Prostate gland (tissue), 2 donors: ENCODE measurements at regions not wholly inside any gene's neighbourhood (a gene's known extent, or its start where the extent isn't known, plus 50 kb on each side); places are given as distances from the start of the nearest gene placed in this dataset.

Experiments used
- DNase-seq: peaks from one replicate; pipeline ENCODE4 v3.0.0-alpha.2; 2019; ENCODE audit warnings: low spot score
- H3K27ac ChIP-seq, 2 donors: fragments of 200-600 bp; sonication (generic); 2 replicates each; pipeline ENCODE4 v1.5.1; 2017 to 2019
- H3K27me3 ChIP-seq: fragments of 200-600 bp; sonication (generic); replicated peaks from 2 replicates; pipeline ENCODE4 v1.5.1; 2019; ENCODE audit not compliant: insufficient read depth
- H3K36me3 ChIP-seq, 2 donors: fragments of 200-600 bp; sonication (generic); 1 replicate in 1 of 2; 2 replicates in 1 of 2; pipeline versions ENCODE4 v1.5.1 to v1.8.1; 2017 to 2019
- H3K4me1 ChIP-seq: fragments of 200-600 bp; sonication (generic); replicated peaks from 2 replicates; pipeline ENCODE4 v1.5.1; 2019
- H3K4me3 ChIP-seq, 2 donors: fragments of 200-600 bp; sonication (generic); 2 replicates each; pipeline ENCODE4 v1.5.1; 2017 to 2019
- H3K9me3 ChIP-seq: fragments of 200-600 bp; sonication (generic); 2 replicates; pipeline ENCODE4 v1.5.1; 2017
- POLR2A ChIP-seq: fragments of 450-650 bp; IDR thresholded peaks from one replicate; pipeline ENCODE4 v1.6.1; 2016; ENCODE audit warnings: antibody characterized with exemption, mild to moderate bottlenecking
- POLR2AphosphoS5 ChIP-seq: sonication (generic); formaldehyde crosslinking; IDR thresholded peaks from one replicate; pipeline ENCODE4 v1.6.1; 2017; ENCODE audit warnings: antibody characterized with exemption
- WGBS: methylation state at CpG from one replicate; pipeline ENCODE4 v1.1.5; 2018; 5-methylcytosine and 5-hydroxymethylcytosine counted together
- intact Hi-C: fragments of 100-400 bp; cut with DNase I; formaldehyde crosslinking; loops from one replicate; pipeline ENCODE4 v1.14.2; 2022
- TF ChIP-seq, protein P1 (sequence below), 4 experiments: fragments of 200-600 bp in 2 of 4; fragments of 450-650 bp in 2 of 4; sonication (generic) in 2 of 4; IDR thresholded peaks; 1 replicate in 3 of 4; 2 replicates in 1 of 4; pipeline ENCODE4 v1.5.1; 2016 to 2019; ENCODE audit warnings: antibody characterized with exemption in 4 of 4, mild to moderate bottlenecking in 2 of 4, moderate library complexity in 2 of 4

DNA sequence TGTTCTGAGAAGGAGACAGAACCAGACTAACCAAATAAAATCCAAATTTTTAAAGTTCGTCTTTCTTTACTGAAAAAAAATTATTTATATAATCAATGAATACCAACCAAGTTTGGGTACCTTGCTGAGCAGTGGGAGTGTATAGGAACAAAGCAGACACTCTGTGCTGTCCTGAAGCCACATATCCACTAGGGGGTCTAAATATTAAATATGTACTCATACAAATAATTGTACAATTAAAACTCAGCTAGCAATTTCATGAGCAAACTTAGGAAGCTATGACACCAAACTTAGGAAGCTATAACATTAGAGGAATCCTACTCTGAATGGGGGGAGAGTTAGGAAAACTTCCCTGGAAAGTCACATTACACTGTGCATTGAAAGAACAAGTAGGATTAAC, 582.0 kb upstream of the EPHA5 start:
- Histone ChIP-seq H3K4me1 (no peaks in the 10 kb centered on the region), H3K9me3 (no peaks in the 10 kb centered on the region), H3K27me3 (no peaks in the 10 kb centered on the region), H3K4me3 (no peak overlapping the region), H3K36me3 (no peaks in the 10 kb centered on the region), H3K27ac (no peak overlapping the region)
- 87% methylated on average over 1 of the region's 1 CpG for WGBS
- intact Hi-C loops: no loop called here
- DNase-seq: no peak
- TF ChIP-seq, protein P1, sequence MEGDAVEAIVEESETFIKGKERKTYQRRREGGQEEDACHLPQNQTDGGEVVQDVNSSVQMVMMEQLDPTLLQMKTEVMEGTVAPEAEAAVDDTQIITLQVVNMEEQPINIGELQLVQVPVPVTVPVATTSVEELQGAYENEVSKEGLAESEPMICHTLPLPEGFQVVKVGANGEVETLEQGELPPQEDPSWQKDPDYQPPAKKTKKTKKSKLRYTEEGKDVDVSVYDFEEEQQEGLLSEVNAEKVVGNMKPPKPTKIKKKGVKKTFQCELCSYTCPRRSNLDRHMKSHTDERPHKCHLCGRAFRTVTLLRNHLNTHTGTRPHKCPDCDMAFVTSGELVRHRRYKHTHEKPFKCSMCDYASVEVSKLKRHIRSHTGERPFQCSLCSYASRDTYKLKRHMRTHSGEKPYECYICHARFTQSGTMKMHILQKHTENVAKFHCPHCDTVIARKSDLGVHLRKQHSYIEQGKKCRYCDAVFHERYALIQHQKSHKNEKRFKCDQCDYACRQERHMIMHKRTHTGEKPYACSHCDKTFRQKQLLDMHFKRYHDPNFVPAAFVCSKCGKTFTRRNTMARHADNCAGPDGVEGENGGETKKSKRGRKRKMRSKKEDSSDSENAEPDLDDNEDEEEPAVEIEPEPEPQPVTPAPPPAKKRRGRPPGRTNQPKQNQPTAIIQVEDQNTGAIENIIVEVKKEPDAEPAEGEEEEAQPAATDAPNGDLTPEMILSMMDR (IDR thresholded peaks at IDR 0.05): no peak
- TF ChIP-seq POLR2AphosphoS5 (no peak), POLR2A (no peak)

DNA sequence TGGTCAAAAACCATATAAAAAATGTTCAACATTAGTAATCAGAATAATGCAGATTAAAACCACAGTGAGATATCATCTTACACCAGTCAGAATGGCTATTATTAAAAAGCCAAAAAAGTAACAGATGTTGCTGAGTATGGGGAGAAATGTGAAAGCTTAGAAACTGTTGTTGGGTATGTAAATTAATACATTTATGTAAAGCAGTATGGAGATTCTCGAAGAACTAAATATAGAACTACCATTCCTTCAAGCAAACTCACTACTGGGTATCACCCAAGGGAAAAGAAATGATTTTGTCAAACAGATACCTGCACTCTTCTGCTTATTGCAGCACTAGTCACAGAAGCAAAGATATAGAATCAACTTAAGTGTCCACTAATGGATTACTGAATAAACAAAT, 576.4 kb upstream of the EPHA5 start:
- intact Hi-C loops: no loop called here
- DNase-seq: no peak
- 0% methylated on average over 1 of the region's 1 CpG for WGBS
- TF ChIP-seq, protein P1 (IDR thresholded peaks at IDR 0.05): no peak
- TF ChIP-seq POLR2A (no peak), POLR2AphosphoS5 (no peak)
- no peaks in the 10 kb centered on the region for H3K36me3 ChIP-seq
- no peaks in the 10 kb centered on the region for H3K9me3 ChIP-seq
- H3K4me3 ChIP-seq: no peak overlapping the region
- no peaks in the 10 kb centered on the region for H3K27me3 ChIP-seq
- H3K27ac ChIP-seq: no peak overlapping the region
- no peaks in the 10 kb centered on the region for H3K4me1 ChIP-seq

DNA sequence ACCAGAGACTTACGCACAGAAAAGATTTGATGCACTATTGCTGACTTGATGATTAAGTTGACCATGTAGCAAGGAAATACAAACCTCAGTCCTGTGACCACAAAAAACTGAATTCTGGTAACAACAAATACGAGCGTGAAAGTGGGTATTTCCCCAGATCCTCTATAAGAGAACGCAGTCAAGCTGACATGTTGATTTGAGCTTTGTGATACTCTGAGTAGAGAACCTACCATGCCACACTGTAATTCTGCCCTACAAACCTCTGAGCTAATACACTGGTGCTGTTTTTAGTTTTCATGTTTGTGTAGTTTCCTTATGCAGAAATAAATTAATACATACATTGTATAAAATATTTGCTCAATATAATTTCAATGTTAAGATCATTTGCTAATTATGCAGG, 565.6 kb upstream of the EPHA5 start:
- no peaks in the 10 kb centered on the region for H3K27me3 ChIP-seq
- no peaks in the 10 kb centered on the region for H3K36me3 ChIP-seq
- H3K27ac ChIP-seq: no peak overlapping the region
- no peaks in the 10 kb centered on the region for H3K4me1 ChIP-seq
- TF ChIP-seq POLR2A (no peak), POLR2AphosphoS5 (no peak)
- TF ChIP-seq, protein P1 (IDR thresholded peaks at IDR 0.05): no peak
- intact Hi-C loops: no loop called here
- H3K4me3 ChIP-seq: no peak overlapping the region
- DNase-seq: no peak
- no peaks in the 10 kb centered on the region for H3K9me3 ChIP-seq
- 83% methylated on average over 4 of the region's 4 CpGs for WGBS

DNA sequence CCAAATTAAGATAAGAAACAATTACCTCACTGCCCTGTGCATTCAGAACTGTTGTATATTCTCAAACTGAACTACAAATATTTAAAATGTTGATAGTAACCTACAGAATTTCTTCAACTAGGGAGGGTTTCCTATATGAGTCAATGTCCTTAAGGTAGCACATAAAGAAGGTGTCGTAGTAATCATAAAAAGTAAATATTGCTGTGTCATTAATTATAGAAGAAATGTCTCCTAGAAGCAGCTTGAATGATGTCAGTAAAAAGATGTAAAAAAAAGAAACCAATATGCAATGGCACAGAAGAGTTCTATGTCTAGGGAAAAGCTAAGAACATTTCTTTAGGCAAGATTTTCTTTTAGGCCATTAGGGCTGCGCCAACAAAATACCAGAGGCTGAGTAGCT, 559.6 kb upstream of the EPHA5 start:
- intact Hi-C loops: no loop called here
- Histone ChIP-seq H3K36me3 (no peaks in the 10 kb centered on the region), H3K27me3 (no peaks in the 10 kb centered on the region), H3K27ac (no peak overlapping the region), H3K4me3 (no peak overlapping the region), H3K4me1 (no peaks in the 10 kb centered on the region), H3K9me3 (no peaks in the 10 kb centered on the region)
- no peak for TF ChIP-seq POLR2AphosphoS5
- TF ChIP-seq, protein P1 (IDR thresholded peaks at IDR 0.05): no peak
- TF ChIP-seq POLR2A: no peak
- no peak for DNase-seq
- WGBS: 85% methylated on average over 2 of the region's 2 CpGs

DNA sequence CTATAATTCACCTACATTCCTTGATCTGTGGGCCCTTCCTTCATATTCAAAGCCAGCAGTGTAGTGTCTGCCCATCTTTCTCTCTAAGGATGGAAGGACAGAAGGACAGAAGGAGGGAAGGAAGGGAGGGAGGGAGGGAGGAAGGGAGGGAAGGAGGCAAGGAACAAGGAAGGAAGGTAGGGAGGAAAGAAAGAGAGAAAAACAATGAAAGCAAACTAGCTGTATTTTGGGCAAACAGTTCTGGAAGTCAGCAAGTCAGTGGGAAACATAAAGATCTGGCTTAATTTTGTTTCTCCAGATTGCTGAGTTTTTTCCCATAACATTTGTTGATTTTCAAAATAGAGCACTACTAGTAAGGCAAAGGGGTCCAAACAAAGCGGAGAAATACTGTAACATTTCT, 555.2 kb upstream of the EPHA5 start:
- WGBS: 98% methylated on average over 1 of the region's 1 CpG
- H3K4me3 ChIP-seq: no peak overlapping the region

More for the DNA sequence above, 555.2 kb upstream of the EPHA5 start:
- Histone ChIP-seq H3K9me3 (no peaks in the 10 kb centered on the region), H3K27ac (no peak overlapping the region), H3K36me3 (no peaks in the 10 kb centered on the region), H3K27me3 (no peaks in the 10 kb centered on the region), H3K4me1 (no peaks in the 10 kb centered on the region)
- DNase-seq: no peak
- intact Hi-C loops: no loop called here
- no peak for TF ChIP-seq POLR2A
- TF ChIP-seq POLR2AphosphoS5: no peak
